Ishikawa (cell line): ENCODE measurements at regions not wholly inside any gene's neighbourhood (a gene's known extent, or its start where the extent isn't known, plus 50 kb on each side); places are given as distances from the start of the nearest gene placed in this dataset.
A peak's percentile ranks its signal among the peaks of the same experiment; 100 is the strongest.

ENCODE experiments used
- CEBPB ChIP-seq: IDR thresholded peaks from 2 replicates; pipeline ENCODE4 v1.6.1; 2012
- CREB1 ChIP-seq: IDR thresholded peaks from 2 replicates; pipeline ENCODE4 v1.6.1; 2012; ENCODE audit warnings: low read depth
- EGR1 ChIP-seq: IDR thresholded peaks from 2 replicates; pipeline ENCODE4 v1.6.1; 2012
- EP300 ChIP-seq: IDR thresholded peaks from 2 replicates; pipeline ENCODE4 v1.6.1; 2012; ENCODE audit warnings: borderline replicate concordance
- FOXM1 ChIP-seq: IDR thresholded peaks from 2 replicates; pipeline ENCODE4 v1.6.1; 2012; ENCODE audit warnings: low read depth, borderline replicate concordance
- MAX ChIP-seq: IDR thresholded peaks from 2 replicates; pipeline ENCODE4 v1.6.1; 2012
- NFIC ChIP-seq: IDR thresholded peaks from 2 replicates; pipeline ENCODE4 v1.6.1; 2012
- RAD21 ChIP-seq: IDR thresholded peaks from 2 replicates; pipeline ENCODE4 v1.6.1; 2012; ENCODE audit warnings: low read depth
- REST ChIP-seq: IDR thresholded peaks from 2 replicates; pipeline ENCODE4 v1.6.1; 2012; ENCODE audit warnings: low read depth, mild to moderate bottlenecking
- TAF1 ChIP-seq: IDR thresholded peaks from 2 replicates; pipeline ENCODE4 v1.6.1; 2012; ENCODE audit warnings: low read depth, mild to moderate bottlenecking
- TCF12 ChIP-seq: IDR thresholded peaks from 2 replicates; pipeline ENCODE4 v1.6.1; 2012; ENCODE audit warnings: low read depth
- TEAD4 ChIP-seq: IDR thresholded peaks from 2 replicates; pipeline ENCODE4 v1.6.1; 2012
- USF1 ChIP-seq: IDR thresholded peaks from 2 replicates; pipeline ENCODE4 v1.6.1; 2012
- YY1 ChIP-seq: IDR thresholded peaks from 2 replicates; pipeline ENCODE4 v1.6.1; 2012; ENCODE audit warnings: low read depth
- ZBTB7A ChIP-seq: IDR thresholded peaks from 2 replicates; pipeline ENCODE4 v1.6.1; 2012; ENCODE audit warnings: low read depth

GRCh38 chr3:71890356-71890931 lies 105.5 kb upstream of the PROK2 start:
- TF ChIP-seq YY1 (no peak), MAX (no peak), NFIC (no peak), ZBTB7A (no peak), TAF1 (no peak), CREB1 (no peak)

GRCh38 chr3:71887256-71887655 lies 102.3 kb upstream of the PROK2 start:
- TF ChIP-seq REST (no peak), TAF1 (no peak), MAX (no peak), EGR1 (no peak), CEBPB (no peak), TEAD4 (no peak), EP300 (no peak), CREB1 (no peak), RAD21 (no peak), YY1 (no peak), NFIC (no peak), USF1 (no peak), TCF12 (no peak), ZBTB7A (no peak), FOXM1 (no peak)

GRCh38 chr3:71885006-71885405 lies 100.1 kb upstream of the PROK2 start:
- no peak for TF ChIP-seq YY1
- TF ChIP-seq EP300: peak; percentile 62; the same call in 1 of the 2 replicates
- peak; percentile 81 for TF ChIP-seq TEAD4
- TF ChIP-seq CREB1: no peak
- no peak for TF ChIP-seq USF1
- no peak for TF ChIP-seq REST
- TF ChIP-seq TAF1: no peak
- TF ChIP-seq NFIC: peak; percentile 39; the same call in 1 of the 2 replicates
- no peak for TF ChIP-seq ZBTB7A
- no peak for TF ChIP-seq FOXM1
- peak; percentile 58; the same call in 1 of the 2 replicates for TF ChIP-seq TCF12
- no peak for TF ChIP-seq EGR1
- TF ChIP-seq RAD21: no peak
- TF ChIP-seq MAX: no peak
- TF ChIP-seq CEBPB: no peak

- TF ChIP-seq EGR1 (no peak), REST (no peak), RAD21 (no peak), USF1 (no peak), CEBPB (no peak), YY1 (no peak), ZBTB7A (no peak), TAF1 (no peak), CREB1 (no peak), MAX (no peak), NFIC (no peak), FOXM1 (no peak), EP300 (no peak), TCF12 (no peak), TEAD4 (no peak)
Observed at GRCh38 chr3:71881732-71882131, 96.8 kb upstream of the PROK2 start.
